ENCODE measurements at regions not wholly inside any gene's neighbourhood (a gene's known extent, or its start where the extent isn't known, plus 50 kb on each side); places are given as distances from the start of the nearest gene placed in this dataset.
A peak's percentile ranks its signal among the peaks of the same experiment; 100 is the strongest.

GRCh38 chr2:144253743-144254142 lies 266.2 kb downstream of the ZEB2 start:
- no peak overlapping the region for H3K27ac Mint-ChIP-seq
- no peaks in the 10 kb centered on the region for H3K27me3 Mint-ChIP-seq (ENCODE audit: low read depth)
- peaks cover 17 to 28% of the 10 kb centered on the region in 2 donors for H3K9me3 Mint-ChIP-seq
- no peak for ATAC-seq (replicated peaks in 1 of 2)
- DNase-seq = no peak
- peaks cover 37 to 54% of the 10 kb centered on the region in 2 donors for H3K36me3 Mint-ChIP-seq (ENCODE audit: insufficient read depth in 2 of 2)
- peaks cover 30% of the 10 kb centered on the region for H3K4me1 Mint-ChIP-seq (ENCODE audit: low read depth)
- H3K4me3 Mint-ChIP-seq = no peak overlapping the region

- no peak for ATAC-seq (replicated peaks in 1 of 2)
- Mint-ChIP-seq H3K27ac (no peak overlapping the region), H3K9me3 (peaks cover 13 to 23% of the 10 kb centered on the region in 2 donors), H3K4me3 (no peak overlapping the region), H3K4me1 (ENCODE audit: low read depth) (peaks cover 33% of the 10 kb centered on the region), H3K27me3 (ENCODE audit: low read depth) (no peaks in the 10 kb centered on the region), H3K36me3 (ENCODE audit: insufficient read depth in 2 of 2) (peaks cover 34 to 44% of the 10 kb centered on the region in 2 donors)
- DNase-seq = no peak
Measured at GRCh38 chr2:144252694-144253093, 267.2 kb downstream of the ZEB2 start.

DNA sequence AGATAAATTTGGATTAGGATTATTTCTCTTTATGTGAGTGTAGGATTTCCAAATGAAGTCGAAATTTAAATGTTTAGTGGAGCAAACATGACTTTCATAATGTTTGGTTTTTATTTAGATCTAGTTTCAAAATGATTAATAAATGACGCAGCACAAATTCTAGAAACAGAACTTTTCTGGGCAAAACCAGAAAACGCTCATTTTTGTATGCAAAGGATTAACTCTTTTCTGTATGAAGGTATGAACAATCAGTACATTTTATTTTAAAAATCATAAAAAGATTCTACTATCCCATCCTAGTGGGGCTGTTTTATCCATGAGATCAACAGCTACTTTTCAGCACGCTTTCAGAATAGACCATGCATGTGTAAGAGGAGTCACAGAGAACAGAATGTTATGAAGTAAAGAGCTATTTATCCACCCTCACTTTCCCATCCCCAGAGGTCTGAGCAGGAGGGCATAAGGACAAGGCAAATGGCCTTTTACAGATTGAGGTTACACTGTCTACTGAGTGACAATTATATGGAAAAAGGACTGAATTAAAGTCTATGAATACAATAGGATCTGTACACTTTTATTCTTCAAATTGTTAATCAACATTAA lies 270.8 kb downstream of the ZEB2 start:
- Mint-ChIP-seq H3K4me3 (peak overlapping the region in 1 of 2 donors; percentile 73), H3K27ac (peak overlapping the region; percentile 91), H3K4me1 (ENCODE audit: low read depth) (peaks cover 16% of the 10 kb centered on the region), H3K9me3 (peaks cover 11 to 14% of the 10 kb centered on the region in 2 donors), H3K36me3 (ENCODE audit: insufficient read depth in 2 of 2) (peaks cover 20 to 24% of the 10 kb centered on the region in 2 donors), H3K27me3 (ENCODE audit: low read depth) (no peaks in the 10 kb centered on the region)
- DNase-seq (no peak), ATAC-seq (replicated peaks in 1 of 2) (peak in 1 of 2 donors; percentile 55)

DNA sequence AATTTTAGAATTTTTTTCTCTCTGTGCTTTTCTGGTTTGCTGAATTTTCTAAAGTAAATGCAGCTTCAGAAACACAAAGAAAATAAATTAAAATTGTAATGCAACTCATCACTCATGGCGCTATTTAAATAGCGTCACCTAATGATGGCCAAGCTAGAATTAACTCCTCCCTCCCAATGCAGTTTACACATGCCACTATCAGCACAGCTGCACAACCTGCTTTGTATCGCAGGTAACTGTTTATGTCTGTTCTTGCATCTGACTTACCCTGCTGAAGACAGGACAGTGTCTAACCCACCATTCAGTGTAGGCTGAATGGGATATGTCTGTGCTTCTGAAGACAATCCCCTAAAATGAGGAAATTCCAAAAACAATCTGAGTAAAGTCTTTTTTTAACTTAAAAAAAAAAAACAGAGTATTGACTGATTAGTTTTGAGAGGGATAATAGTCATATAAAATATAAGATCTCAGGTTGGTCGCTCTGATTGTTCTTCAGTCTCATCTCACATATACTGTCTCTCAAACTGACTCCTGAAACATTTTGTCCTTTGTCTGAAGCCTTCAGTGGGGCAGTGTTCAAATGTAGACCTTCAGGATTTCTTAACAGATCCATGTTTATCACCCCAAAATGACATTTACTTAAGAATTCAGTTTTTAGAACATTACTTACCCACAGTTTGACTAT lies 271.4 kb downstream of the ZEB2 start:
- ATAC-seq (replicated peaks in 1 of 2) (peak in 1 of 2 donors; percentile 57), DNase-seq (no peak)
- Mint-ChIP-seq H3K27ac (peak overlapping the region; percentile 91), H3K36me3 (ENCODE audit: insufficient read depth in 2 of 2) (peaks cover 19 to 22% of the 10 kb centered on the region in 2 donors), H3K4me1 (ENCODE audit: low read depth) (peaks cover 16% of the 10 kb centered on the region), H3K27me3 (ENCODE audit: low read depth) (no peaks in the 10 kb centered on the region), H3K4me3 (peak overlapping the region in 1 of 2 donors; percentile 73), H3K9me3 (peaks cover 11 to 14% of the 10 kb centered on the region in 2 donors)

DNA sequence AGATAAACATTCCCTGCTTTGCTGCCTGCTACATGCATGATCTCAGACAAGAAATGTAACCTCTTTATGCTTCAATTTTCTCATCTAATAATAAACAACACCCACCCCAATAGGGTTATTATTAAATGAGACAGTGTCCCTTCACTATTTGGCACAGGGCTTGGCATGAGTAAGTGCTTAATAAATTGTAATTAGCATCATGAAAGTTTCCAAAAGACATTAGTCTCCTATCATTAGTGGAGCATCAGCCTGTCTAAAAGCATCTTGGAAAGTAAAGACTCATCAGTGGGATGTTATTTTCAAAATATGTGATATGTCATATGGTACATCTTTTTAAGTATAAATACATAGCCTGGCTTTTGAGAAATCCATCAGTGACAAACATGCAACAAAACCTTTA lies 275.0 kb downstream of the ZEB2 start:
- peaks cover 39% of the 10 kb centered on the region for H3K4me1 Mint-ChIP-seq (ENCODE audit: low read depth)
- ATAC-seq (replicated peaks in 1 of 2) = no peak
- no peak for DNase-seq
- H3K27ac Mint-ChIP-seq = no peak overlapping the region
- no peaks in the 10 kb centered on the region for H3K27me3 Mint-ChIP-seq (ENCODE audit: low read depth)
- peaks cover 2 to 3% of the 10 kb centered on the region in 2 donors for H3K9me3 Mint-ChIP-seq
- H3K4me3 Mint-ChIP-seq = no peak overlapping the region
- H3K36me3 Mint-ChIP-seq (ENCODE audit: insufficient read depth in 2 of 2) = peaks cover 4 to 5% of the 10 kb centered on the region in 2 donors

GRCh38 chr2:144242311-144242710 lies 277.6 kb downstream of the ZEB2 start:
- DNase-seq (no peak), ATAC-seq (replicated peaks in 1 of 2) (no peak)
- Mint-ChIP-seq H3K4me3 (no peak overlapping the region), H3K9me3 (peaks cover 2 to 10% of the 10 kb centered on the region in 2 donors), H3K27ac (peak overlapping the region; percentile 87), H3K27me3 (ENCODE audit: low read depth) (no peaks in the 10 kb centered on the region), H3K4me1 (ENCODE audit: low read depth) (peaks cover 48% of the 10 kb centered on the region), H3K36me3 (ENCODE audit: insufficient read depth in 2 of 2) (peaks cover 6 to 12% of the 10 kb centered on the region in 2 donors)

- peak overlapping the region in 1 of 2 donors; percentile 72 for H3K4me3 Mint-ChIP-seq
- ATAC-seq (replicated peaks in 1 of 2) (no peak), DNase-seq (no peak)
- peaks cover 6 to 12% of the 10 kb centered on the region in 2 donors for H3K36me3 Mint-ChIP-seq (ENCODE audit: insufficient read depth in 2 of 2)
- peaks cover 2 to 10% of the 10 kb centered on the region in 2 donors for H3K9me3 Mint-ChIP-seq
- H3K27ac Mint-ChIP-seq = peak overlapping the region; percentile 87
- H3K27me3 Mint-ChIP-seq (ENCODE audit: low read depth) = no peaks in the 10 kb centered on the region
- H3K4me1 Mint-ChIP-seq (ENCODE audit: low read depth) = peaks cover 53% of the 10 kb centered on the region
Measured at GRCh38 chr2:144241801-144242200, 278.1 kb downstream of the ZEB2 start.

DNA sequence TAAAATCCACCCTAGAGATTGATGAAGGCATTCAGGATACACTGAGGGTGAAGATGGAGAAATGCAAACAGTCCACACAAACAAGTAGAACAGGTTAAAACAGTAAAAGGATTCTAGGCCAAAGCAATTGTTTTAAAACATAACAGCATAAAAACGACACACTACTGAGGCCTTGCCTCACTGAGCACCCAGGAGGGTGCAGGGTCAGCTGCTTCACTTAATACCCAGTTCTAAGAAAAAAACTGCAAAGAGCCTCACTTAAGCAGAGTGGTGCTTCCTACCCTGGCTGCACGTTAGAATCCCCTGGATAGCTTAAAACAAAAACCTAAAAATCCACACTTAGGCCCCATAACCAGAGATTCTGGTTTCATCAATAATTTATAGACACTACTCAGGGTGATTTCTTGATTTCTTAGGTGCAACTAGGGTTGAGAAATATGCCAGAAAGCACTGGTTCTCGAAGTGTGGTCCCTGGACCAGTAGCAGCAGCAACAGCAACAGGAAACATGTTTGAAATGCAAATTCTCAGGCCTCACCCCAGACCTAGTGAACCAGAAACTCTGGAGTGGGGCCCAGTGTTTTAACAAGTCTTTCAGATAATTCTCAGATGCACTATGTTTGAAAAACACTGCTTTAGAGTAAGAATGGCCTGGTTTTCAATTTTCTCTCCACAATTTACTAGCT lies 279.1 kb downstream of the ZEB2 start:
- peak; percentile 32 to 38 for ATAC-seq (replicated peaks in 1 of 2)
- no peak for DNase-seq
- Mint-ChIP-seq H3K4me1 (ENCODE audit: low read depth) (peaks cover 58% of the 10 kb centered on the region), H3K27ac (peak overlapping the region; percentile 87), H3K36me3 (ENCODE audit: insufficient read depth in 2 of 2) (peaks cover 4 to 9% of the 10 kb centered on the region in 2 donors), H3K9me3 (peaks cover 0 to 8% of the 10 kb centered on the region in 2 donors), H3K27me3 (ENCODE audit: low read depth) (no peaks in the 10 kb centered on the region), H3K4me3 (peak overlapping the region; percentile 5 to 72)

DNA sequence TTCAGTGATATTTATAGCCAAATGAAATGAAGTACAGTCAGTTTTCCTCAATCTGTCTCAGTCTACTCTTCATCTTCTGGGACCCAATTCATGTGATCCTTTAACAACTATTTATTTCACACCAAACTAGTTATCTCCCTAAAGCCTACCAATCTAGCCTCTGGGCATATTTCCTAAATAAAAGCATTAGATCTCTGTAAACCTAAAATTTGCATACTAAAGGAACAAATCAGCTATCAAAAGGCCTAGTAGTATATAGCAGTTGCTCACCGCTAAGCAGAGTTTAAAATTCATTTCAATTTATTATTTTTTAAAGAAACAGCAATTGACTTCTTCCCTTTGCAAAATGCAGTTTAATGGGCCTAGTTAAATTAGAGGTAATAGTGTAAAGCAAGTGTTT lies 280.2 kb downstream of the ZEB2 start:
- peak overlapping the region; percentile 94 for H3K27ac Mint-ChIP-seq
- DNase-seq = no peak
- no peaks in the 10 kb centered on the region for H3K27me3 Mint-ChIP-seq (ENCODE audit: low read depth)
- H3K36me3 Mint-ChIP-seq (ENCODE audit: insufficient read depth in 2 of 2) = peaks cover 6 to 8% of the 10 kb centered on the region in 2 donors
- no peak for ATAC-seq (replicated peaks in 1 of 2)
- H3K4me3 Mint-ChIP-seq = peak overlapping the region in 1 of 2 donors; percentile 58
- H3K4me1 Mint-ChIP-seq (ENCODE audit: low read depth) = peaks cover 63% of the 10 kb centered on the region
- H3K9me3 Mint-ChIP-seq = peaks cover 0 to 7% of the 10 kb centered on the region in 2 donors

DNA sequence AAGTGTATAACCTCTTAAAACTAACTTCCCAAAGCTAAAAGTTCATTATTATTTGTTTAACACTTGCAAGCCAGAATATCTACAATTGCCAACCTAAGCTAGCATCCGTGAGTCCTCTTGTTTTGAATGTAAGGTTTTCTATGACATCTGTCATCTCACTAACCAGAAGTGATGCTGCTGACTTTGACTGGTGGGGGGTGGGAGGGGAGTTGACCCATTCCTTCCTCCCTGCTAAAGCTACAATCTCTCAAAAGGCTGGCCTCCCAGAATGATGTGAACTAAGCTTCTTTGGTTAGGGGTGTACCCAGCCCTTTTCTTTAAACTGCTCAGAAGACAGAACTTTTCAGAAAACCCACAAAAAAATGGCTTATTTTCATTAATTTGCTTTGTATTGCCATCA lies 280.6 kb downstream of the ZEB2 start:
- Mint-ChIP-seq H3K27me3 (ENCODE audit: low read depth) (no peaks in the 10 kb centered on the region), H3K27ac (peak overlapping the region; percentile 94), H3K4me1 (ENCODE audit: low read depth) (peaks cover 67% of the 10 kb centered on the region), H3K36me3 (ENCODE audit: insufficient read depth in 2 of 2) (peaks cover 8% of the 10 kb centered on the region in 2 donors), H3K4me3 (peak overlapping the region in 1 of 2 donors; percentile 58), H3K9me3 (peaks cover 0 to 7% of the 10 kb centered on the region in 2 donors)
- ATAC-seq (replicated peaks in 1 of 2) = peak; percentile 72
- DNase-seq = peak in 1 of 2 donors; percentile 14

- peaks cover 80% of the 10 kb centered on the region for H3K4me1 Mint-ChIP-seq (ENCODE audit: low read depth)
- no peak for DNase-seq
- peak in 1 of 2 donors; percentile 35 for ATAC-seq (replicated peaks in 1 of 2)
Measured at GRCh38 chr2:144237830-144238627, 281.9 kb downstream of the ZEB2 start.

GRCh38 chr2:144237108-144237507 lies 282.8 kb downstream of the ZEB2 start:
- Mint-ChIP-seq H3K9me3 (peaks cover 0 to 7% of the 10 kb centered on the region in 2 donors), H3K27ac (peak overlapping the region; percentile 66), H3K4me3 (no peak overlapping the region), H3K4me1 (ENCODE audit: low read depth) (peaks cover 87% of the 10 kb centered on the region), H3K27me3 (ENCODE audit: low read depth) (no peaks in the 10 kb centered on the region), H3K36me3 (ENCODE audit: insufficient read depth in 2 of 2) (peaks cover 8 to 10% of the 10 kb centered on the region in 2 donors)
- ATAC-seq (replicated peaks in 1 of 2) (no peak), DNase-seq (no peak)

More at GRCh38 chr2:144237830-144238627, 281.9 kb downstream of the ZEB2 start:
- peak overlapping the region; percentile 67 for H3K27ac Mint-ChIP-seq
- H3K27me3 Mint-ChIP-seq (ENCODE audit: low read depth) = no peaks in the 10 kb centered on the region
- H3K4me3 Mint-ChIP-seq = peak overlapping the region; percentile 19 to 35
- peaks cover 0 to 7% of the 10 kb centered on the region in 2 donors for H3K9me3 Mint-ChIP-seq
- H3K36me3 Mint-ChIP-seq (ENCODE audit: insufficient read depth in 2 of 2) = peaks cover 8% of the 10 kb centered on the region in 2 donors
